H1 (cell line): ENCODE measurements at regions not wholly inside any gene's neighbourhood (a gene's known extent, or its start where the extent isn't known, plus 50 kb on each side); places are given as distances from the start of the nearest gene placed in this dataset.

ENCODE experiments used
- CHD1 ChIP-seq: IDR thresholded peaks from 2 replicates; pipeline ENCODE4 v1.6.1; 2012; ENCODE audit warnings: low read depth, low read length, improper control_type of control experiment
- TAF7 ChIP-seq: optimal IDR thresholded peaks from 2 replicates; pipeline ENCODE3; 2011; ENCODE audit warnings: low read depth, mild to moderate bottlenecking, inconsistent platforms, low read length, moderate library complexity, borderline replicate concordance
- TF ChIP-seq, protein P1 (sequence below), 3 experiments: IDR thresholded peaks; 1 replicate in 2 of 3; 2 replicates in 1 of 3; pipeline versions ENCODE4 v1.5.1 to v1.6.1; 2011; ENCODE audit warnings: low read length in 3 of 3, mild to moderate bottlenecking in 3 of 3, inconsistent platforms in 2 of 3, low read depth in 1 of 3, moderate library complexity in 1 of 3; ENCODE audit not compliant: insufficient read depth in 1 of 3; ENCODE audit errors: control extremely low read depth in 1 of 3

DNA sequence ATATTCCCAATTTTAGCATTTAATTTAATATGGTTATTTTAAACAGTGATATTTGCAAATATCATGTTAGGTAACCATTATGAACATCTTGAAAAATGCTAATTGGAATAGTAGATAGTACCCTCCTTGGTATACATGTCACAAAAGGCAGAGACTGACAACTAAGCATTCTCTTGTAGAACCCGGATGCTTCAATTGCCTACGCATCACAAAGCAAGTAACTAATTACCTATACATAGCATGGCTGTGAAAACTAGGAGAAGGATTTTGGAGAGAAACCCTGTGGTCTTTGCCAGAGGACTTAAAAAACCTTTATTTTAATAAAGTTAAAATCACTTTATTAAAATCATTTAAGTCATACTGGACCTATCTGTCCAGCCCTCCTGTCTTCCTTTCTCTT lies 764.1 kb upstream of the TENM3 start:
- TF ChIP-seq, protein P1, sequence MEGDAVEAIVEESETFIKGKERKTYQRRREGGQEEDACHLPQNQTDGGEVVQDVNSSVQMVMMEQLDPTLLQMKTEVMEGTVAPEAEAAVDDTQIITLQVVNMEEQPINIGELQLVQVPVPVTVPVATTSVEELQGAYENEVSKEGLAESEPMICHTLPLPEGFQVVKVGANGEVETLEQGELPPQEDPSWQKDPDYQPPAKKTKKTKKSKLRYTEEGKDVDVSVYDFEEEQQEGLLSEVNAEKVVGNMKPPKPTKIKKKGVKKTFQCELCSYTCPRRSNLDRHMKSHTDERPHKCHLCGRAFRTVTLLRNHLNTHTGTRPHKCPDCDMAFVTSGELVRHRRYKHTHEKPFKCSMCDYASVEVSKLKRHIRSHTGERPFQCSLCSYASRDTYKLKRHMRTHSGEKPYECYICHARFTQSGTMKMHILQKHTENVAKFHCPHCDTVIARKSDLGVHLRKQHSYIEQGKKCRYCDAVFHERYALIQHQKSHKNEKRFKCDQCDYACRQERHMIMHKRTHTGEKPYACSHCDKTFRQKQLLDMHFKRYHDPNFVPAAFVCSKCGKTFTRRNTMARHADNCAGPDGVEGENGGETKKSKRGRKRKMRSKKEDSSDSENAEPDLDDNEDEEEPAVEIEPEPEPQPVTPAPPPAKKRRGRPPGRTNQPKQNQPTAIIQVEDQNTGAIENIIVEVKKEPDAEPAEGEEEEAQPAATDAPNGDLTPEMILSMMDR (IDR thresholded peaks at IDR 0.05; ENCODE audit: control extremely low read depth in 1 of 3, insufficient read depth in 1 of 3, low read depth in 1 of 3, low read length in 3 of 3), result no peak
- TF ChIP-seq TAF7 (no peak), CHD1 (no peak)
